H9 (cell line): ENCODE measurements at regions not wholly inside any gene's neighbourhood (a gene's known extent, or its start where the extent isn't known, plus 50 kb on each side); places are given as distances from the start of the nearest gene placed in this dataset.

Experiments
- DNase-seq: peaks from one replicate; pipeline ENCODE4 v3.0.0-alpha.2; 2017
- H2AFZ ChIP-seq: one replicate; pipeline ENCODE4 v1.6.1; 2013; ENCODE audit warnings: mild to moderate bottlenecking, low read length, control low read depth, moderate library complexity
- H2AK5ac ChIP-seq: 2 replicates; pipeline ENCODE4 v1.6.1; 2013; ENCODE audit warnings: low read length, control low read depth, mixed read lengths; ENCODE audit not compliant: insufficient read length
- H2BK120ac ChIP-seq: one replicate; pipeline ENCODE4 v1.6.1; 2013; ENCODE audit warnings: low read depth, mild to moderate bottlenecking, low read length, control low read depth, inconsistent platforms; ENCODE audit not compliant: poor library complexity, severe bottlenecking
- H2BK12ac ChIP-seq: 2 replicates; pipeline ENCODE4 v1.6.1; 2013; ENCODE audit warnings: low read length, control low read depth, mixed read lengths, low read depth; ENCODE audit not compliant: insufficient read length
- H2BK15ac ChIP-seq: 2 replicates; pipeline ENCODE4 v1.6.1; 2013; ENCODE audit warnings: low read depth, low read length, control low read depth
- H2BK20ac ChIP-seq: one replicate; pipeline ENCODE4 v1.6.1; 2013; ENCODE audit warnings: low read depth, mild to moderate bottlenecking, low read length, control low read depth, inconsistent platforms; ENCODE audit not compliant: poor library complexity, severe bottlenecking
- H2BK5ac ChIP-seq: 2 replicates; pipeline ENCODE4 v1.6.1; 2013; ENCODE audit warnings: low read length, control low read depth, mixed read lengths; ENCODE audit not compliant: insufficient read length
- H3K14ac ChIP-seq: 2 replicates; pipeline ENCODE4 v1.6.1; 2013; ENCODE audit warnings: low read length, control low read depth; ENCODE audit not compliant: insufficient read depth
- H3K18ac ChIP-seq: 2 replicates; pipeline ENCODE4 v1.6.1; 2013; ENCODE audit warnings: low read depth, mild to moderate bottlenecking, mixed read lengths, low read length, control low read depth; ENCODE audit not compliant: insufficient read length
- H3K23ac ChIP-seq: 2 replicates; pipeline ENCODE4 v1.6.1; 2013; ENCODE audit warnings: low read length, control low read depth, mixed read lengths, low read depth; ENCODE audit not compliant: insufficient read length
- H3K23me2 ChIP-seq: 2 replicates; pipeline ENCODE4 v1.6.1; 2013; ENCODE audit warnings: low read depth, mild to moderate bottlenecking, mixed read lengths, low read length, control low read depth; ENCODE audit not compliant: insufficient read length, poor library complexity, severe bottlenecking
- H3K27ac ChIP-seq: 2 replicates; pipeline ENCODE4 v1.5.1; 2013; ENCODE audit warnings: low read length, control low read depth, mixed read lengths, low read depth; ENCODE audit not compliant: insufficient read length
- H3K27me3 ChIP-seq: 2 replicates; pipeline ENCODE4 v1.6.1; 2013; ENCODE audit warnings: low read length, control low read depth, inconsistent platforms; ENCODE audit not compliant: insufficient read depth
- H3K4ac ChIP-seq: 2 replicates; pipeline ENCODE4 v1.6.1; 2013; ENCODE audit warnings: low read depth, mild to moderate bottlenecking, control low read depth, inconsistent platforms, low read length, moderate library complexity
- H3K4me1 ChIP-seq: 2 replicates; pipeline ENCODE4 v1.6.1; 2013; ENCODE audit warnings: low read length, control low read depth, inconsistent platforms; ENCODE audit not compliant: insufficient read depth
- H3K4me2 ChIP-seq: 2 replicates; pipeline ENCODE4 v1.6.1; 2013; ENCODE audit warnings: low read length, control low read depth, mixed read lengths; ENCODE audit not compliant: insufficient read length, insufficient read depth
- H3K56ac ChIP-seq: 2 replicates; pipeline ENCODE4 v1.6.1; 2013; ENCODE audit warnings: low read depth, mild to moderate bottlenecking, mixed read lengths, low read length, control low read depth; ENCODE audit not compliant: insufficient read length
- H3K79me1 ChIP-seq: 2 replicates; pipeline ENCODE4 v1.6.1; 2013; ENCODE audit warnings: low read depth, mild to moderate bottlenecking, moderate library complexity, low read length, control low read depth, inconsistent platforms; ENCODE audit not compliant: insufficient read depth, poor library complexity, severe bottlenecking
- H3K79me2 ChIP-seq: 2 replicates; pipeline ENCODE4 v1.6.1; 2013; ENCODE audit warnings: low read length, control low read depth, inconsistent platforms; ENCODE audit not compliant: insufficient read depth
- H3K9ac ChIP-seq: 2 replicates; pipeline ENCODE4 v1.6.1; 2013; ENCODE audit warnings: low read length, control low read depth, mixed read lengths; ENCODE audit not compliant: insufficient read length; ENCODE audit errors: extremely low read depth
- H3K9me3 ChIP-seq: one replicate; pipeline ENCODE4 v1.6.1; 2013; ENCODE audit warnings: low read depth, low read length, inconsistent platforms; ENCODE audit not compliant: control insufficient read depth
- H3T11ph ChIP-seq: one replicate; pipeline ENCODE4 v1.6.1; 2013; ENCODE audit warnings: mild to moderate bottlenecking, low read length, control low read depth, inconsistent platforms
- H4K20me1 ChIP-seq: one replicate; pipeline ENCODE4 v1.6.1; 2013; ENCODE audit not compliant: control insufficient read depth, insufficient read length, insufficient read depth
- H4K5ac ChIP-seq: 2 replicates; pipeline ENCODE4 v1.6.1; 2013; ENCODE audit warnings: low read depth, mild to moderate bottlenecking, mixed read lengths, low read length, control low read depth; ENCODE audit not compliant: insufficient read length
- H4K8ac ChIP-seq: replicated peaks from 2 replicates; pipeline ENCODE4 v1.6.1; 2013; ENCODE audit warnings: low read length, control low read depth, mixed read lengths, low read depth; ENCODE audit not compliant: insufficient read length
- H4K91ac ChIP-seq: 2 replicates; pipeline ENCODE4 v1.6.1; 2013; ENCODE audit warnings: low read depth, mild to moderate bottlenecking, moderate library complexity, mixed read lengths, low read length, control low read depth; ENCODE audit not compliant: insufficient read length
- H3K27ac Mint-ChIP-seq, 3 experiments: 2 replicates in 2 of 3; 3 replicates in 1 of 3; pipeline ENCODE4 v1.8.0; 2020 to 2021; ENCODE audit warnings: mixed read lengths in 3 of 3, mild to moderate bottlenecking in 1 of 3, moderate library complexity in 1 of 3
- H3K27me3 Mint-ChIP-seq: 2 replicates; pipeline ENCODE4 v1.8.0; 2021; ENCODE audit warnings: low read depth, mild to moderate bottlenecking, moderate library complexity, mixed read lengths
- H3K36me3 Mint-ChIP-seq, 3 experiments: 2 replicates in 2 of 3; 3 replicates in 1 of 3; pipeline ENCODE4 v1.8.0; 2020 to 2021; ENCODE audit warnings: low read depth in 3 of 3, mixed read lengths in 3 of 3; ENCODE audit not compliant: insufficient read depth in 1 of 3
- H3K4me1 Mint-ChIP-seq, 2 experiments: 2 replicates each; pipeline ENCODE4 v1.8.0; 2020; ENCODE audit warnings: mixed read lengths in 2 of 2
- H3K4me3 Mint-ChIP-seq, 2 experiments: 2 replicates in 1 of 2; 3 replicates in 1 of 2; pipeline ENCODE4 v1.8.0; 2020 to 2021; ENCODE audit warnings: mild to moderate bottlenecking in 2 of 2, mixed read lengths in 2 of 2, moderate library complexity in 1 of 2
- H3K9me3 Mint-ChIP-seq, 2 experiments: 2 replicates in 1 of 2; 3 replicates in 1 of 2; pipeline ENCODE4 v1.8.0; 2020; ENCODE audit warnings: mild to moderate bottlenecking in 2 of 2, mixed read lengths in 2 of 2, moderate library complexity in 1 of 2
- CTCF ChIP-seq: fragments of 200-600 bp; sonication (generic); conservative IDR thresholded peaks from 3 replicates; pipeline ENCODE4 v1.8.0; 2021; ENCODE audit warnings: antibody characterized with exemption, mild to moderate bottlenecking
- WGBS: extraction: QIAGEN DNeasy Blood & Tissue Kit; methylation state at CpG from one replicate; pipeline ENCODE4 v1.1.7; 2013; ENCODE audit warnings: missing lambda C conversion rate, low lambda C conversion rate, mixed read lengths; ENCODE audit not compliant: insufficient read length; ENCODE audit errors: extremely low coverage; 5-methylcytosine and 5-hydroxymethylcytosine counted together

GRCh38 chr7:142345811-142346210 is 88.0 kb upstream of the PRSS58 start:
- Histone ChIP-seq H2BK20ac (no peak overlapping the region), H3K9ac (no peak overlapping the region), H3K23me2 (no peaks in the 10 kb centered on the region), H2BK120ac (no peak overlapping the region), H4K5ac (no peak overlapping the region), H3K27ac (no peak overlapping the region), H2AFZ (no peak overlapping the region), H3K79me1 (no peaks in the 10 kb centered on the region), H3T11ph (no peak overlapping the region), H4K20me1 (no peaks in the 10 kb centered on the region), H3K18ac (no peak overlapping the region), H3K4me1 (no peaks in the 10 kb centered on the region; the same call in 1 of the 2 replicates), H3K79me2 (no peaks in the 10 kb centered on the region), H2BK5ac (no peak overlapping the region), H3K9me3 (no peaks in the 10 kb centered on the region), H4K8ac (no peak overlapping the region), H3K4me2 (no peak overlapping the region), H4K91ac (no peak overlapping the region), H2AK5ac (no peak overlapping the region), H3K23ac (no peak overlapping the region), H2BK15ac (no peak overlapping the region), H3K4ac (no peak overlapping the region), H3K56ac (no peak overlapping the region), H2BK12ac (no peak overlapping the region), H3K27me3 (no peaks in the 10 kb centered on the region), H3K14ac (no peak overlapping the region)
- Mint-ChIP-seq H3K4me1 (peaks cover 14 to 21% of the 10 kb centered on the region in 2 experiments), H3K27ac (no peak overlapping the region), H3K4me3 (no peak overlapping the region), H3K27me3 (no peaks in the 10 kb centered on the region; the same call in 1 of the 2 replicates), H3K9me3 (no peaks in the 10 kb centered on the region), H3K36me3 (no peaks in the 10 kb centered on the region)
- TF ChIP-seq CTCF = no peak
- DNase-seq = no peak
- WGBS = no CpG with 5 or more reads among the region's 5 CpGs
